Mesenchymal stem cell (in vitro differentiated cells and primary cell): ENCODE measurements at regions not wholly inside any gene's neighbourhood (a gene's known extent, or its start where the extent isn't known, plus 50 kb on each side); places are given as distances from the start of the nearest gene placed in this dataset.

Experiments used
- DNase-seq: peaks from one replicate; pipeline ENCODE4 v3.0.0-alpha.2; 2013
- H2AFZ ChIP-seq: one replicate; pipeline ENCODE4 v1.6.1; 2013; ENCODE audit warnings: low read depth, mild to moderate bottlenecking, control low read depth, inconsistent platforms, low read length, moderate library complexity
- H2AK5ac ChIP-seq: 2 replicates; pipeline ENCODE4 v1.6.1; 2013; ENCODE audit warnings: low read length, moderate library complexity, mild to moderate bottlenecking, inconsistent platforms; ENCODE audit not compliant: severe bottlenecking
- H2BK120ac ChIP-seq: one replicate; pipeline ENCODE4 v1.6.1; 2013; ENCODE audit warnings: low read depth, mild to moderate bottlenecking, inconsistent platforms, low read length, moderate library complexity
- H2BK12ac ChIP-seq, 2 experiments: one replicate each; pipeline ENCODE4 v1.6.1; 2013; ENCODE audit warnings: inconsistent platforms in 2 of 2, low read length in 2 of 2, mild to moderate bottlenecking in 2 of 2, moderate library complexity in 2 of 2, control low read depth in 1 of 2
- H2BK15ac ChIP-seq: one replicate; pipeline ENCODE4 v1.6.1; 2013; ENCODE audit warnings: mild to moderate bottlenecking, low read depth, inconsistent platforms; ENCODE audit not compliant: poor library complexity, severe bottlenecking
- H2BK5ac ChIP-seq: 2 replicates; pipeline ENCODE4 v1.6.1; 2013; ENCODE audit warnings: low read depth, mild to moderate bottlenecking, low read length, control low read depth, inconsistent platforms; ENCODE audit not compliant: poor library complexity, severe bottlenecking
- H3K14ac ChIP-seq, 2 experiments: one replicate each; pipeline ENCODE4 v1.6.1; 2013; ENCODE audit warnings: inconsistent platforms in 2 of 2, low read length in 2 of 2, control low read depth in 1 of 2, mild to moderate bottlenecking in 1 of 2, moderate library complexity in 1 of 2
- H3K18ac ChIP-seq, 2 experiments: one replicate each; pipeline ENCODE4 v1.6.1; 2013; ENCODE audit warnings: inconsistent platforms in 2 of 2, low read length in 2 of 2, control low read depth in 1 of 2, low read depth in 1 of 2, mild to moderate bottlenecking in 1 of 2
- H3K23ac ChIP-seq, 2 experiments: one replicate each; pipeline ENCODE4 v1.6.1; 2013; ENCODE audit warnings: inconsistent platforms in 2 of 2, low read length in 2 of 2, mild to moderate bottlenecking in 2 of 2, moderate library complexity in 2 of 2, control low read depth in 1 of 2
- H3K27ac ChIP-seq: 2 replicates; pipeline ENCODE4 v1.5.1; 2013; ENCODE audit warnings: mild to moderate bottlenecking, moderate library complexity, low read length, control low read depth, inconsistent platforms; ENCODE audit not compliant: poor library complexity, severe bottlenecking
- H3K27me3 ChIP-seq, 2 experiments: 2 replicates each; pipeline versions ENCODE4 v1.6.1 to v1.7.0; 2013; ENCODE audit warnings: low read length in 2 of 2, mild to moderate bottlenecking in 2 of 2, moderate library complexity in 2 of 2, control low read depth in 1 of 2, inconsistent platforms in 1 of 2; ENCODE audit not compliant: control insufficient read depth in 1 of 2, insufficient read depth in 1 of 2
- H3K36me3 ChIP-seq, 2 experiments: 2 replicates each; pipeline versions ENCODE4 v1.6.1 to v1.7.0; 2013; ENCODE audit warnings: low read length in 2 of 2, control low read depth in 1 of 2, inconsistent platforms in 1 of 2, low read depth in 1 of 2, mild to moderate bottlenecking in 1 of 2; ENCODE audit not compliant: insufficient read depth in 2 of 2, control insufficient read depth in 1 of 2
- H3K4ac ChIP-seq, 2 experiments: one replicate each; pipeline ENCODE4 v1.6.1; 2013; ENCODE audit warnings: inconsistent platforms in 2 of 2, low read length in 2 of 2, mild to moderate bottlenecking in 2 of 2, moderate library complexity in 2 of 2, control low read depth in 1 of 2, low read depth in 1 of 2
- H3K4me1 ChIP-seq: 2 replicates; pipeline ENCODE4 v1.6.1; 2013; ENCODE audit warnings: low read depth, low read length, control low read depth; ENCODE audit not compliant: control insufficient read depth, insufficient read depth
- H3K4me2 ChIP-seq: 2 replicates; pipeline ENCODE4 v1.6.1; 2013; ENCODE audit warnings: low read length, mild to moderate bottlenecking, inconsistent platforms; ENCODE audit not compliant: poor library complexity, severe bottlenecking
- H3K4me3 ChIP-seq, 2 experiments: 2 replicates each; pipeline versions ENCODE4 v1.5.1 to v1.7.0; 2013; ENCODE audit warnings: low read length in 2 of 2, mild to moderate bottlenecking in 2 of 2, control low read depth in 1 of 2, low read depth in 1 of 2; ENCODE audit not compliant: insufficient read depth in 1 of 2
- H3K79me1 ChIP-seq: replicated peaks from 2 replicates; pipeline ENCODE4 v1.6.1; 2013; ENCODE audit warnings: mild to moderate bottlenecking, control low read depth, low read length, inconsistent platforms; ENCODE audit not compliant: poor library complexity, severe bottlenecking
- H3K9ac ChIP-seq: 2 replicates; pipeline ENCODE4 v1.7.0; 2013; ENCODE audit warnings: mild to moderate bottlenecking, low read length, moderate library complexity
- H3K9me3 ChIP-seq: 2 replicates; pipeline ENCODE4 v1.7.0; 2013; ENCODE audit warnings: mild to moderate bottlenecking, low read length; ENCODE audit not compliant: control insufficient read depth
- H4K8ac ChIP-seq: one replicate; pipeline ENCODE4 v1.6.1; 2013; ENCODE audit warnings: inconsistent platforms, mild to moderate bottlenecking, low read length, moderate library complexity
- H4K91ac ChIP-seq: one replicate; pipeline ENCODE4 v1.6.1; 2013; ENCODE audit warnings: mild to moderate bottlenecking, low read length, inconsistent platforms
- WGBS: methylation state at CpG from one replicate; pipeline ENCODE4 v1.1.7; 2013; ENCODE audit warnings: mixed read lengths; 5-methylcytosine and 5-hydroxymethylcytosine counted together

- Histone ChIP-seq H3K27me3 (peaks cover 0 to 3% of the 10 kb centered on the region in 2 experiments), H3K27ac (no peak overlapping the region), H4K8ac (no peak overlapping the region), H3K4me3 (no peak overlapping the region), H2AFZ (no peak overlapping the region), H3K9ac (no peak overlapping the region), H3K9me3 (no peaks in the 10 kb centered on the region), H3K79me1 (no peaks in the 10 kb centered on the region), H2AK5ac (no peak overlapping the region), H3K18ac (no peak overlapping the region), H3K4me2 (no peak overlapping the region), H3K4ac (no peak overlapping the region), H2BK15ac (no peak overlapping the region), H4K91ac (no peak overlapping the region), H3K23ac (no peak overlapping the region), H3K14ac (no peak overlapping the region), H2BK120ac (no peak overlapping the region), H2BK5ac (no peak overlapping the region), H3K36me3 (no peaks in the 10 kb centered on the region), H3K4me1 (no peaks in the 10 kb centered on the region), H2BK12ac (no peak overlapping the region)
- DNase-seq: no peak
- WGBS: 94% methylated on average over 18 of the region's 19 CpGs
These were observed 117.2 kb downstream of the C7orf25 start for GRCh38 chr7:42794673-42795072.

- H4K91ac ChIP-seq: no peak overlapping the region
- no peak overlapping the region for H2BK12ac ChIP-seq
- no peak overlapping the region for H3K14ac ChIP-seq
- no peak overlapping the region for H3K18ac ChIP-seq
- no peak overlapping the region for H2BK5ac ChIP-seq
- WGBS: 88% methylated on average over 3 of the region's 3 CpGs
- no peak overlapping the region for H3K4me2 ChIP-seq
- H3K9me3 ChIP-seq: no peaks in the 10 kb centered on the region
- H2BK120ac ChIP-seq: no peak overlapping the region
- no peak overlapping the region for H3K4me3 ChIP-seq
- peaks cover 0 to 5% of the 10 kb centered on the region in 2 experiments for H3K27me3 ChIP-seq
- no peak overlapping the region for H3K4ac ChIP-seq
- no peak overlapping the region for H3K27ac ChIP-seq
- DNase-seq: no peak
- H2AK5ac ChIP-seq: no peak overlapping the region
- no peak overlapping the region for H4K8ac ChIP-seq
- no peak overlapping the region for H3K9ac ChIP-seq
- no peak overlapping the region for H2AFZ ChIP-seq
- H3K4me1 ChIP-seq: no peaks in the 10 kb centered on the region
- H3K23ac ChIP-seq: no peak overlapping the region
- no peaks in the 10 kb centered on the region for H3K79me1 ChIP-seq
- H3K36me3 ChIP-seq: no peaks in the 10 kb centered on the region
- no peak overlapping the region for H2BK15ac ChIP-seq
These were observed 119.0 kb downstream of the C7orf25 start for GRCh38 chr7:42792841-42793240.

- Histone ChIP-seq H3K18ac (no peak overlapping the region), H3K36me3 (no peaks in the 10 kb centered on the region)
- no peak for DNase-seq
These were observed 121.7 kb downstream of the C7orf25 start for GRCh38 chr7:42790196-42790595.

GRCh38 chr7:42774436-42774835 lies 137.4 kb downstream of the C7orf25 start:
- no peak overlapping the region for H4K91ac ChIP-seq
- WGBS: 93% methylated on average over 2 of the region's 4 CpGs
- DNase-seq: no peak

More at GRCh38 chr7:42790196-42790595, 121.7 kb downstream of the C7orf25 start:
- no peak overlapping the region for H3K4me3 ChIP-seq
- H3K27me3 ChIP-seq: peaks cover 0 to 5% of the 10 kb centered on the region in 2 experiments
- H2BK5ac ChIP-seq: no peak overlapping the region
- no peak overlapping the region for H2BK15ac ChIP-seq
- H2AFZ ChIP-seq: no peak overlapping the region
- H4K8ac ChIP-seq: no peak overlapping the region
- H3K4me1 ChIP-seq: no peaks in the 10 kb centered on the region
- H3K23ac ChIP-seq: no peak overlapping the region
- no peaks in the 10 kb centered on the region for H3K9me3 ChIP-seq
- H3K79me1 ChIP-seq: no peaks in the 10 kb centered on the region
- H3K4ac ChIP-seq: no peak overlapping the region
- H2BK120ac ChIP-seq: no peak overlapping the region
- no peak overlapping the region for H3K4me2 ChIP-seq
- H3K14ac ChIP-seq: no peak overlapping the region
- no peak overlapping the region for H3K27ac ChIP-seq
- H2AK5ac ChIP-seq: no peak overlapping the region
- H4K91ac ChIP-seq: no peak overlapping the region
- no CpG with 5 or more reads among the region's 1 CpG for WGBS
- no peak overlapping the region for H3K9ac ChIP-seq
- no peak overlapping the region for H2BK12ac ChIP-seq

More at GRCh38 chr7:42774436-42774835, 137.4 kb downstream of the C7orf25 start:
- Histone ChIP-seq H3K23ac (no peak overlapping the region), H3K4me1 (peaks cover 2% of the 10 kb centered on the region), H3K79me1 (no peaks in the 10 kb centered on the region), H3K27me3 (no peaks in the 10 kb centered on the region), H2AFZ (no peak overlapping the region), H2AK5ac (no peak overlapping the region), H2BK120ac (no peak overlapping the region), H4K8ac (no peak overlapping the region), H2BK12ac (no peak overlapping the region), H3K14ac (no peak overlapping the region), H3K18ac (no peak overlapping the region), H3K9me3 (peaks cover 8% of the 10 kb centered on the region), H3K4ac (no peak overlapping the region), H2BK5ac (no peak overlapping the region), H3K4me2 (no peak overlapping the region), H3K27ac (no peak overlapping the region), H3K4me3 (no peak overlapping the region), H2BK15ac (no peak overlapping the region), H3K9ac (no peak overlapping the region), H3K36me3 (no peaks in the 10 kb centered on the region)
